Ectodermal cell (in vitro differentiated cells): ENCODE measurements at regions not wholly inside any gene's neighbourhood (a gene's known extent, or its start where the extent isn't known, plus 50 kb on each side); places are given as distances from the start of the nearest gene placed in this dataset.

Experiments used
- H3K27ac ChIP-seq: 2 replicates; pipeline ENCODE4 v1.7.0; 2013; ENCODE audit warnings: mild to moderate bottlenecking, low read depth, low read length; ENCODE audit not compliant: insufficient read depth, poor library complexity, severe bottlenecking
- H3K27me3 ChIP-seq: 2 replicates; pipeline ENCODE4 v1.7.0; 2013; ENCODE audit warnings: mild to moderate bottlenecking, low read length; ENCODE audit not compliant: insufficient read depth, control insufficient read depth, poor library complexity, severe bottlenecking
- H3K36me3 ChIP-seq: one replicate; pipeline ENCODE4 v1.7.0; 2013; ENCODE audit warnings: low read length; ENCODE audit not compliant: control insufficient read depth, insufficient read depth
- H3K4me1 ChIP-seq: one replicate; pipeline ENCODE4 v1.7.0; 2013; ENCODE audit warnings: low read length; ENCODE audit not compliant: control insufficient read depth, insufficient read depth
- H3K4me3 ChIP-seq: 2 replicates; pipeline ENCODE4 v1.7.0; 2013; ENCODE audit warnings: low read depth, low read length, control low read depth; ENCODE audit not compliant: insufficient read depth
- H3K9me3 ChIP-seq: 2 replicates; pipeline ENCODE4 v1.7.0; 2013; ENCODE audit warnings: mild to moderate bottlenecking, low read length, moderate library complexity; ENCODE audit not compliant: control insufficient read depth
- WGBS, 2 experiments: methylation state at CpG; one replicate each; pipeline ENCODE4 v1.1.7; 2013; ENCODE audit warnings: missing lambda C conversion rate in 2 of 2; 5-methylcytosine and 5-hydroxymethylcytosine counted together

GRCh38 chr1:224518528-224518927, 83.9 kb upstream of the WDR26 start:
- Histone ChIP-seq H3K9me3 (no peaks in the 10 kb centered on the region), H3K27me3 (no peaks in the 10 kb centered on the region), H3K4me1 (no peaks in the 10 kb centered on the region), H3K27ac (no peak overlapping the region), H3K4me3 (no peak overlapping the region), H3K36me3 (no peaks in the 10 kb centered on the region)
- WGBS, 2 experiments, result 85 to 94% methylated on average over 4 of the region's 4 CpGs

GRCh38 chr1:224519874-224520273, 85.3 kb upstream of the WDR26 start:
- Histone ChIP-seq H3K4me1 (no peaks in the 10 kb centered on the region), H3K9me3 (no peaks in the 10 kb centered on the region), H3K36me3 (no peaks in the 10 kb centered on the region), H3K4me3 (no peak overlapping the region), H3K27me3 (no peaks in the 10 kb centered on the region), H3K27ac (no peak overlapping the region)

- H3K9me3 ChIP-seq, result no peaks in the 10 kb centered on the region
- WGBS, 2 experiments, result 95% methylated on average over 4 of the region's 4 CpGs
- no peak overlapping the region for H3K4me3 ChIP-seq
- H3K27ac ChIP-seq, result no peak overlapping the region
- no peaks in the 10 kb centered on the region for H3K4me1 ChIP-seq
- no peaks in the 10 kb centered on the region for H3K36me3 ChIP-seq
- H3K27me3 ChIP-seq, result no peaks in the 10 kb centered on the region
These were observed 86.2 kb upstream of the WDR26 start for GRCh38 chr1:224520808-224521207.

- no peak overlapping the region for H3K4me3 ChIP-seq
- no peaks in the 10 kb centered on the region for H3K27me3 ChIP-seq
- H3K4me1 ChIP-seq, result no peaks in the 10 kb centered on the region
- no peak overlapping the region for H3K27ac ChIP-seq
- H3K36me3 ChIP-seq, result no peaks in the 10 kb centered on the region
- H3K9me3 ChIP-seq, result no peaks in the 10 kb centered on the region
- 92% methylated on average over 2 to 3 of the region's 3 CpGs for WGBS, 2 experiments
These were observed 87.5 kb upstream of the WDR26 start for GRCh38 chr1:224521904-224522734.

GRCh38 chr1:224523676-224524075, 89.1 kb upstream of the WDR26 start:
- H3K9me3 ChIP-seq, result no peaks in the 10 kb centered on the region
- no peak overlapping the region for H3K4me3 ChIP-seq
- no peaks in the 10 kb centered on the region for H3K4me1 ChIP-seq
- H3K27me3 ChIP-seq, result no peaks in the 10 kb centered on the region
- no peaks in the 10 kb centered on the region for H3K36me3 ChIP-seq
- no peak overlapping the region for H3K27ac ChIP-seq

GRCh38 chr1:224524679-224525078, 90.1 kb upstream of the WDR26 start:
- no peaks in the 10 kb centered on the region for H3K36me3 ChIP-seq

GRCh38 chr1:224525411-224526040, 90.6 kb upstream of the CNIH3 start:
- Histone ChIP-seq H3K36me3 (no peaks in the 10 kb centered on the region), H3K9me3 (no peaks in the 10 kb centered on the region), H3K27me3 (no peaks in the 10 kb centered on the region), H3K4me1 (no peaks in the 10 kb centered on the region), H3K27ac (no peak overlapping the region), H3K4me3 (no peak overlapping the region)
- 90 to 94% methylated on average over 4 of the region's 4 CpGs for WGBS, 2 experiments

More at GRCh38 chr1:224524679-224525078, 90.1 kb upstream of the WDR26 start:
- Histone ChIP-seq H3K4me3 (no peak overlapping the region), H3K9me3 (no peaks in the 10 kb centered on the region), H3K4me1 (no peaks in the 10 kb centered on the region), H3K27me3 (no peaks in the 10 kb centered on the region), H3K27ac (no peak overlapping the region)
- 93 to 94% methylated on average over 4 of the region's 4 CpGs for WGBS, 2 experiments

GRCh38 chr1:224526771-224527170, 89.3 kb upstream of the CNIH3 start:
- Histone ChIP-seq H3K4me3 (no peak overlapping the region), H3K27ac (no peak overlapping the region), H3K4me1 (no peaks in the 10 kb centered on the region), H3K36me3 (no peaks in the 10 kb centered on the region), H3K9me3 (no peaks in the 10 kb centered on the region), H3K27me3 (no peaks in the 10 kb centered on the region)
- 86% methylated on average over 10 of the region's 10 CpGs for WGBS, 2 experiments

GRCh38 chr1:224528900-224529299, 87.2 kb upstream of the CNIH3 start:
- Histone ChIP-seq H3K36me3 (no peaks in the 10 kb centered on the region), H3K9me3 (no peaks in the 10 kb centered on the region), H3K27me3 (no peaks in the 10 kb centered on the region), H3K27ac (no peak overlapping the region), H3K4me1 (no peaks in the 10 kb centered on the region), H3K4me3 (no peak overlapping the region)
- WGBS, 2 experiments, result 64 to 68% methylated on average over 3 of the region's 3 CpGs

- Histone ChIP-seq H3K4me1 (no peaks in the 10 kb centered on the region), H3K27ac (no peak overlapping the region), H3K36me3 (no peaks in the 10 kb centered on the region), H3K4me3 (no peak overlapping the region), H3K9me3 (no peaks in the 10 kb centered on the region), H3K27me3 (no peaks in the 10 kb centered on the region)
- 94% methylated on average over 5 of the region's 5 CpGs for WGBS, 2 experiments
These were observed 86.3 kb upstream of the CNIH3 start for GRCh38 chr1:224529844-224530243.
